CD4-positive, CD25-positive, alpha-beta regulatory T cell (primary cell): ENCODE measurements at regions not wholly inside any gene's neighbourhood (a gene's known extent, or its start where the extent isn't known, plus 50 kb on each side); places are given as distances from the start of the nearest gene placed in this dataset.

Source experiments
- ATAC-seq, 2 donors: fragments of 150-1000 bp; cut with Tn5 transposase; one replicate each; pipeline ENCODE4 v1.10.0; 2021; ENCODE audit warnings: low read depth in 2 of 2, moderate number of reproducible peaks in 2 of 2, moderate library complexity in 1 of 2
- DNase-seq, 3 donors: peaks; one replicate each; pipeline versions ENCODE4 v3.0.0 to v3.0.0-alpha.2; 2012 to 2022; ENCODE audit warnings: mixed read lengths in 1 of 3
- H3K27ac ChIP-seq: one replicate; pipeline ENCODE4 v1.7.0; 2013; ENCODE audit warnings: mild to moderate bottlenecking, low read length; ENCODE audit not compliant: insufficient read depth, poor library complexity, severe bottlenecking
- H3K27me3 ChIP-seq: one replicate; pipeline ENCODE4 v1.7.0; 2013; ENCODE audit warnings: low read length; ENCODE audit not compliant: control insufficient read depth, insufficient read depth
- H3K36me3 ChIP-seq: one replicate; pipeline ENCODE4 v1.7.0; 2013; ENCODE audit warnings: mild to moderate bottlenecking, low read length, moderate library complexity; ENCODE audit not compliant: control insufficient read depth, insufficient read depth
- H3K4me1 ChIP-seq: 2 replicates; pipeline ENCODE4 v1.7.0; 2013; ENCODE audit warnings: mild to moderate bottlenecking, low read length; ENCODE audit not compliant: insufficient read depth, control insufficient read depth, poor library complexity, severe bottlenecking
- H3K4me3 ChIP-seq: one replicate; pipeline ENCODE4 v1.7.0; 2013; ENCODE audit warnings: low read depth, mild to moderate bottlenecking, low read length, moderate library complexity
- H3K9me3 ChIP-seq, 2 experiments: 1 replicate in 1 of 2; 2 replicates in 1 of 2; pipeline ENCODE4 v1.7.0; 2013; ENCODE audit warnings: low read length in 2 of 2, mild to moderate bottlenecking in 1 of 2, moderate library complexity in 1 of 2; ENCODE audit not compliant: control insufficient read depth in 2 of 2
- H3K27ac Mint-ChIP-seq, 3 donors: one replicate each; pipeline ENCODE4 v1.8.0; 2020 to 2022; ENCODE audit warnings: mild to moderate bottlenecking in 3 of 3, mixed read lengths in 3 of 3, moderate library complexity in 2 of 3
- H3K27me3 Mint-ChIP-seq: one replicate; pipeline ENCODE4 v1.8.0; 2022; ENCODE audit warnings: mild to moderate bottlenecking, mixed read lengths
- H3K36me3 Mint-ChIP-seq: one replicate; pipeline ENCODE4 v1.8.0; 2020; ENCODE audit warnings: mixed read lengths
- H3K4me1 Mint-ChIP-seq, 4 donors: one replicate each; pipeline ENCODE4 v1.8.0; 2020 to 2022; ENCODE audit warnings: mixed read lengths in 4 of 4, mild to moderate bottlenecking in 1 of 4
- H3K4me3 Mint-ChIP-seq, 4 donors: one replicate each; pipeline ENCODE4 v1.8.0; 2020 to 2022; ENCODE audit warnings: mild to moderate bottlenecking in 4 of 4, mixed read lengths in 4 of 4, moderate library complexity in 3 of 4
- H3K9me3 Mint-ChIP-seq, 7 donors: one replicate each; pipeline ENCODE4 v1.8.0; 2020 to 2022; ENCODE audit warnings: mixed read lengths in 7 of 7, mild to moderate bottlenecking in 3 of 7, moderate library complexity in 2 of 7

GRCh38 chr11:81449588-81450156 lies 1284.0 kb downstream of the FAM181B start:
- H3K9me3 Mint-ChIP-seq = peaks cover 5 to 18% (median 8%) of the 10 kb centered on the region in 7 donors

DNA sequence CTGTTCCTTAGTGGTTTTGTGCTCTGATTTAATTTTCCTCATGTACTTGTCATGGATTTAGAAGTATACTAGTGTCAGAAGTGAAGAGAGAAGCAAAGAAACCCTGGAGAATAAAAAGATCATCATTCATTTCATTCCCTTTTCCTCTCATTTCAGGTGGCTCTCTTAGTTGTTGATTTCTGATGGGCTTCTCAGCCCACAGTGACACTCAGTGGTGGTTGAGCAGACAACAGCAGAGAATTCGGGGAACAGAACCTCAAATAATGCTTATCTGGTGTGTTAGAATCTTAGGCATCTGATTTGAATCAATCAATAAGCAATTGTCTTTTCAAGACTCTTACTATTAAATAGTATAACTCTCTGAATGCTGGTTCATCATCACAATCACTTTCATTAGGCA lies 1289.4 kb downstream of the FAM181B start:
- Histone ChIP-seq H3K4me3 (no peak overlapping the region), H3K27me3 (no peaks in the 10 kb centered on the region), H3K27ac (no peak overlapping the region), H3K36me3 (no peaks in the 10 kb centered on the region), H3K9me3 (no peaks in the 10 kb centered on the region), H3K4me1 (no peaks in the 10 kb centered on the region)
- H3K9me3 Mint-ChIP-seq = peaks cover 0 to 11% (median 5%) of the 10 kb centered on the region in 7 donors
- no peaks in the 10 kb centered on the region for H3K36me3 Mint-ChIP-seq
- no peak overlapping the region for H3K4me3 Mint-ChIP-seq
- H3K27ac Mint-ChIP-seq = no peak overlapping the region
- ATAC-seq = no peak
- DNase-seq = no peak
- H3K4me1 Mint-ChIP-seq = no peaks in the 10 kb centered on the region
- no peaks in the 10 kb centered on the region for H3K27me3 Mint-ChIP-seq

More at GRCh38 chr11:81449588-81450156, 1284.0 kb downstream of the FAM181B start:
- H3K27me3 Mint-ChIP-seq = no peaks in the 10 kb centered on the region
- Histone ChIP-seq H3K4me3 (no peak overlapping the region), H3K27me3 (no peaks in the 10 kb centered on the region), H3K9me3 (no peaks in the 10 kb centered on the region), H3K27ac (no peak overlapping the region), H3K36me3 (no peaks in the 10 kb centered on the region), H3K4me1 (no peaks in the 10 kb centered on the region)
- H3K4me1 Mint-ChIP-seq = no peaks in the 10 kb centered on the region
- H3K27ac Mint-ChIP-seq = no peak overlapping the region
- DNase-seq (no peak), ATAC-seq (no peak)
- H3K36me3 Mint-ChIP-seq = no peaks in the 10 kb centered on the region
- H3K4me3 Mint-ChIP-seq = no peak overlapping the region

DNA sequence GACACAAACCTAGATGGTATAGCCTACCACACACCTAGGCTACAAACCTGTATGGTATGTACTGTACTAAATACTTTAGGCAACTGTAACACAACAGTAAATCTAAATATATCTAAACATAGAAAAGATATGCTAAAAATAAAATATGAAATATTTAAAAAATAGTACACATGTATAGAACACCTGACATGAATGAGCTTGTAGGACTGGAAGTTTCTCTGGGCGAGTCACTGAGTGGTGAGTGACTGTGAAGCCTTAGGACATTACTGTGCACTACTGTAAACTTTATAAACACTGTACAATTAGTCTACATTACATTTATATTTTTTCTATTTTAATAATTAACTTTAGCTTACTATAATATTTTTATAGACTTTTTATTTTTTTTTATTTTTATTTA lies 1301.3 kb downstream of the FAM181B start:
- Histone ChIP-seq H3K27me3 (no peaks in the 10 kb centered on the region), H3K27ac (no peak overlapping the region), H3K36me3 (no peaks in the 10 kb centered on the region), H3K4me1 (no peaks in the 10 kb centered on the region), H3K4me3 (no peak overlapping the region), H3K9me3 (no peaks in the 10 kb centered on the region)
- DNase-seq = no peak
- H3K27me3 Mint-ChIP-seq = no peaks in the 10 kb centered on the region
- H3K4me1 Mint-ChIP-seq = no peaks in the 10 kb centered on the region
- peaks cover 0 to 19% (median 3%) of the 10 kb centered on the region in 7 donors for H3K9me3 Mint-ChIP-seq
- H3K27ac Mint-ChIP-seq = no peak overlapping the region
- no peaks in the 10 kb centered on the region for H3K36me3 Mint-ChIP-seq
- no peak overlapping the region for H3K4me3 Mint-ChIP-seq
- ATAC-seq = no peak

GRCh38 chr11:81424822-81425221 lies 1308.8 kb downstream of the FAM181B start:
- Histone ChIP-seq H3K36me3 (no peaks in the 10 kb centered on the region), H3K27ac (no peak overlapping the region), H3K4me1 (no peaks in the 10 kb centered on the region), H3K9me3 (peaks cover 0 to 4% of the 10 kb centered on the region in 2 experiments), H3K4me3 (no peak overlapping the region), H3K27me3 (no peaks in the 10 kb centered on the region)
- DNase-seq (no peak), ATAC-seq (no peak)
- no peak overlapping the region for H3K27ac Mint-ChIP-seq
- no peaks in the 10 kb centered on the region for H3K27me3 Mint-ChIP-seq
- no peaks in the 10 kb centered on the region for H3K4me1 Mint-ChIP-seq
- H3K9me3 Mint-ChIP-seq = peaks cover 0 to 19% (median 1%) of the 10 kb centered on the region in 7 donors
- no peaks in the 10 kb centered on the region for H3K36me3 Mint-ChIP-seq
- H3K4me3 Mint-ChIP-seq = no peak overlapping the region

DNA sequence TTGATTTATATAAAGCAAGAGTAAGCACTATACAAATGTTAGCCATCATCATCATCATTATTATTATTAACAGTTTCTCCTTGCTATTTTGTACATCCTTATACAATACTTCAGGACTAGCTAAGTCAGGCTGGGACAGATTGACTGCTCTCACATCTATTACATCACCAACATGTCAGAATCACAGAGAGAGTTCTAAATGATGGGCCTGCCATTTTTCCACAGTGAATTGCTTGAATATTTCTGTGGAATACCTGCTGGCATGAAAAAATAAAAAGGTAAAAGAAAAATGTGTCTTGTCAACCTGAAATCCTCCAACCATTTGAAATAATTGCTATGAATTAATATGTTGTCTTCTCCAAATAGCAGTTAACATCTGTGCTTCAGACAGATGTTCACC lies 1311.3 kb downstream of the FAM181B start:
- Mint-ChIP-seq H3K9me3 (peaks cover 0 to 7% (median 2%) of the 10 kb centered on the region in 7 donors), H3K4me3 (no peak overlapping the region), H3K4me1 (no peaks in the 10 kb centered on the region), H3K27me3 (no peaks in the 10 kb centered on the region), H3K27ac (no peak overlapping the region), H3K36me3 (no peaks in the 10 kb centered on the region)
- Histone ChIP-seq H3K27me3 (no peaks in the 10 kb centered on the region), H3K27ac (no peak overlapping the region), H3K4me1 (no peaks in the 10 kb centered on the region), H3K4me3 (no peak overlapping the region), H3K9me3 (peaks cover 0 to 4% of the 10 kb centered on the region in 2 experiments), H3K36me3 (no peaks in the 10 kb centered on the region)
- ATAC-seq (no peak), DNase-seq (no peak)

DNA sequence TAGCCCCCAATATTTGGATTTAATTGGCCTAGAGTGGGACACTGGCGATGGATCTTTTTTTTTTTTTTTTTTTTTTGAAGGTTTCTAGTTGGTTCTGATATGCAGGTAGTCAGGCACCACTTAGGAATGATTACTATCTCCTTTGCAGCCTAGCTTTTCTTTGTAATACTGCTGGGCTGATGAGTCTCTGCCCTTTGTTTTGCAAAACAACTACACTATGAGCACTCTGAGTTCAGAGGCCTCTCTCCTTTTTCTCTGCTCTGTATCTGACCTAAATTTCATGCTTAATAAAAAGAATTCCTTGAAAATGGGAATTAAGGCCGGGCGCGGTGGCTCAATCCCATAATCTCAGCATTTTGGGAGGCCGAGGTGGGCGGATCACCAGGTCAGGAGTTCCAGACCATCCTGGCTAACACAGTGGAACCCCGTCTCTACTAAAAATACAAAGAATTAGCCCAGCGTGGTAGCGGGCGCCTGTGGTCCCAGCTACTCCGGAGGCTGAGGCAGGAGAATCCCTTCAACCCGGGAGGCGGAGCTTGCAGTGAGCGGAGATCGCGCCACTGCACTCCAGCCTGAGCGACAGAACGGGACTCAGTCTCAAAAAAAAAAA lies 1312.3 kb downstream of the FAM181B start:
- no peak overlapping the region for H3K27ac ChIP-seq
- Mint-ChIP-seq H3K9me3 (peaks cover 0 to 8% (median 0%) of the 10 kb centered on the region in 7 donors), H3K36me3 (no peaks in the 10 kb centered on the region), H3K4me1 (no peaks in the 10 kb centered on the region), H3K4me3 (no peak overlapping the region), H3K27me3 (no peaks in the 10 kb centered on the region), H3K27ac (no peak overlapping the region)
- DNase-seq = no peak
- no peaks in the 10 kb centered on the region for H3K9me3 ChIP-seq
- no peaks in the 10 kb centered on the region for H3K4me1 ChIP-seq
- H3K4me3 ChIP-seq = no peak overlapping the region
- H3K36me3 ChIP-seq = no peaks in the 10 kb centered on the region
- ATAC-seq = no peak
- no peaks in the 10 kb centered on the region for H3K27me3 ChIP-seq

DNA sequence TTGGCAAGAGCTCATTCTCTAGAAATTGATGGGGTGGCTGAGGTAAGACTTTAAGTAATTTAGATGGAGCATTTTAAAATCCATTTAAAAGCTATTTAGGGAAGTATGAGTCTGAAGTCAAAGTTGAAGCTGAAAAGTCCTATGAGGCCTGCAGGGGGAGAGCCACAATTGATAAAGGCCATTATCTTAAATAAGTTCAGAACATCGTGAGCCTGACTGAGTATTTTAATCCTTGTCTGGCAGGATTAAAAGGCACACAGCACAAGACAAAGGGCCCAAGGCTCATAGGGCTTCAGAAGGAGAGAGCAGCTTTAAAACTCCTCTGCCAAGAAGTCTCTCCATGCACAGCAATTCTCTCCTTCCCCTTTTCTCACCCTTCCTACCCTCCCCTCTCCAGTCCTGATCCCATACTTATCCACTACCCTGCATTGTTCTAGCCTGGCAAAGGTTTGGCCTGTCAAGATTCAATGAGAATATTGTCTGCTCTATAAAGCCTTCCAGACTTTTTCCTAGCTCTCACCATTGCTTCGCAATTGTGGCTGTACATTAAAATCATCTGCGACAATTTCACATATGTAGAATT lies 1312.9 kb downstream of the FAM181B start:
- no peak overlapping the region for H3K27ac ChIP-seq
- Mint-ChIP-seq H3K4me3 (no peak overlapping the region), H3K36me3 (no peaks in the 10 kb centered on the region), H3K4me1 (no peaks in the 10 kb centered on the region), H3K9me3 (peaks cover 0 to 10% (median 0%) of the 10 kb centered on the region in 7 donors), H3K27ac (no peak overlapping the region), H3K27me3 (no peaks in the 10 kb centered on the region)
- ATAC-seq (no peak), DNase-seq (no peak)
- no peaks in the 10 kb centered on the region for H3K9me3 ChIP-seq
- no peaks in the 10 kb centered on the region for H3K36me3 ChIP-seq
- no peaks in the 10 kb centered on the region for H3K4me1 ChIP-seq
- H3K27me3 ChIP-seq = no peaks in the 10 kb centered on the region
- no peak overlapping the region for H3K4me3 ChIP-seq

- H3K9me3 ChIP-seq = no peaks in the 10 kb centered on the region
- no peak overlapping the region for H3K27ac ChIP-seq
- H3K4me3 ChIP-seq = no peak overlapping the region
- no peaks in the 10 kb centered on the region for H3K36me3 ChIP-seq
- DNase-seq (no peak), ATAC-seq (no peak)
- Mint-ChIP-seq H3K4me1 (no peaks in the 10 kb centered on the region), H3K27me3 (no peaks in the 10 kb centered on the region), H3K36me3 (no peaks in the 10 kb centered on the region), H3K27ac (no peak overlapping the region), H3K4me3 (no peak overlapping the region), H3K9me3 (peaks cover 0 to 6% (median 0%) of the 10 kb centered on the region in 7 donors)
- no peaks in the 10 kb centered on the region for H3K27me3 ChIP-seq
- H3K4me1 ChIP-seq = no peaks in the 10 kb centered on the region
Observed at GRCh38 chr11:81397316-81397715, 1336.3 kb downstream of the FAM181B start.
